COLO668 (cell line): ENCODE measurements at regions not wholly inside any gene's neighbourhood (a gene's known extent, or its start where the extent isn't known, plus 50 kb on each side); places are given as distances from the start of the nearest gene placed in this dataset.

Source experiments
- DNase-seq: peaks from one replicate; lab custom pipeline; 2025; ENCODE audit not compliant: unreplicated experiment; lab: John Stamatoyannopoulos, UW

DNA sequence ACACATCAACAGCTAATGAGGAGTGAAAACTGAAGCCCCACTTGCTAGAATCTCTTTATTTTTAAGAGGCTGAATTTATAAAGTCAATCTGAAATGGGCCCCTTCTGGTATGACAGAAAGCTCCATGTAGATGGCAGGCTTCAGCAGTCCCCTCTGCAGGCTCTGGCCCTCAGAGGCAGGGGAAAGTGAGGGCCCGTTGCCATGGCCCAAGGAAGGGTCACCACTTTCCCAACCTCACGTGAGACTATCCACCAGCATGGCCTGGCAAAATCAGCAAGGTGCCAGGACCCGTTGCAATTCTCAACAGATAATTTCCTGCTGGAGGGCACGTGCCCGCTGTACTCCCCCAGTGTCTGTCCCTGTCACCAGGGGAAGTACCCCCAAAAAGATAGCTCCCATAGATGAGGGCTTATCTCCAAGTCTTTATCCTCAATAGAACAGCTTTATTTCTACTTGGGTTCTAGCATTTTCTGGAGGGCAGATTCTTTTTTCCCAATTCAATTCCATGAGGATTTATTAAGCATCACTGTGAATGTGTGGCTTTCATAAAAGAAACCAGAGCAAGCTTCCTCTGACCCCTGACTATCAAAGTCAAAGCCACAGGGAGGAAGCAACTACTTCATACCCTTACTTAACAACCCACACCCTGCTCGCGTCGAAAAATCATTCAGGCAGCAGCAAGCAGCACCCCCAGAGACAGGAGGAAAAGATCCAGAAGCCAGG lies 85.4 kb upstream of the FSTL4 start:
- no peak for DNase-seq

DNA sequence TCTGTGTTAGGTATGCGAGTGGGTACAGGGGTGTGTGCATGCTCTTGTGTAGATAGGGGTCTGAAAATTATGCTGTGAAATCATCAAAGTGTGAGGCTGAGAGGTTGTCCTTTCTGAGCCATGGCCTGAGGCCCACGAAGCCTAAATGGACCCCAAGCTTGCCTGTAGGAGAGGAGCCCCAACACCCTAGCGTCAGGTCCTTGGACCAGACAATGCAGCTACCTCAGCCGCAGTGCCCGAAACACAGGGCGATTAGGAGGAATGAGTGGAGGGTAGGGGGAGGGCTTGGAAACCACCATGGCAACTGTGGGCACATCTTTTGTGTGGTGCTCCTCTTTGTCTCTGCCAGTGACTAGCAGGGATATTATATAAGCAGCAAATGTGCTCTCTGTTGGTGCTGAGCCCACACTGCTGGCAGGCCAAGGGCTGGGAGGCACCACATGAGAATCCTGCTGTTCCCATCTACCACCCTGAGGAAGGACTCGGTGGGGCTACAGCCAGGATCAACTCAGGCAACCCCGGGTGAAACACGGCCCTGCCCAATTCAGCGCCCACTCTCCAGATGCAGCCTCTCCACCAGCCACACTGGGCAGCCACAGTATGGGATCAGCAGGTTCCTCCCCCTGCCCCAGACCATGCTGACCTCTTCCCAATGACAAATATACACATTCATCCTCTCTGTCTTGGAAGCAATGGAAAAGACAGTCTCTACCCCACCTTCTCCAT lies 84.6 kb upstream of the FSTL4 start:
- no peak for DNase-seq

DNA sequence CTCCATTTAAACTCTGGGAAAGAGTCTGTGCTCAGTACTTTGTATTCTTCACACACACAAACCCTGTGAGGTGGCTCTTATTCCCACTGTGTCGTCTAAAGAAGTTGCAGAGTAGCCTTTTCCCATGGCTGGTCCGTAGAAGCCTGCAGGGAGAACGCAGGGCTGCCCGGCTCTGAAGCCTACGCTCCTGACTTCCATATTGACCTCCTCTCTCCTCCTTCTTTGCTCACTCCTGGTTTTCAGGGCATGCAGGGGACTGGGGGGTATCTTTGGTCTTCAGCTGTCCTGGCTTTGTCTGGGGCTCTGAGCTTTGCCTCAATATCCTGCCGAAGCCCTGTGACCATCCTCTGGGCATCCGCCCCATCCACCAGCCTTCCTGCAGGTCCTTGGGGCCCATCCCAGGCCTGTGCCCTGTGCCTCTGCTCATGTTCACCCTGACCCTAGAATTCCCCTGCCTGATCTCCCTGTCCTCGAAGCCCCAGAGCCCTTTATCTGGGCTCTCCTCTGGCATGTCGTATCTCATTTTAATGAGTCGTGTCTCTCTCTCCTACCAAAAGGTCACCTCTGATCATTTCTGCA lies 83.8 kb upstream of the FSTL4 start:
- DNase-seq, result no peak

DNA sequence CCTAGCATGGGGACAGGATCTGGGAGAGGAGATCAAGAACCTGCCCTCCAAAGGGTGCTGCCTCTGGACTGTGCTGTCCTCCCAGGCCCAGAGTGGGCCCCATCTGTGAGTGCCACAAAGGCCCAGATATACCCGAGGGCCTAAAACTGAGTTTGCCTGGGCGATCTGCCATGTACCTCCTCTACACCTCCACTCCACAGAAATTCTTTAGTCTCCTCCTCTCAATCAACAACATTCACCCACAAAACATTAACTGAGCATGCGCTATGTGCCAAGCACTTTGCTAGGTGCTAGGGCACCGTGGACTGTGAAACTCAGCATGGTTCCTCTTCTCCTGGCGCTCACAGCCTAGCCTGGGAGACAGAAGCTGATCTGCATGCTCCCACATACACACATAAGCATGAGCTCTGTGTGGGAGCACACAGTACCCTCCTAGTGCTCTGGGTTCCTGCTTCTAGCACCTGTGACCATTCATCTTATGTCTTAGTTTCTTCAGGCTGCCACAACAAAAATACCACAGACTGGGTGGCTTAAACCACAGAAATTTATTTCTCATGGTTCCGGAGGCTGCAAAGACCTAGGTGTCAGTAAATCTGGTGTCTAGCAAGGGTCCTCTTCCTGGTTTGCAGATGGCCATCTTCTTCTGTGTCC lies 82.0 kb upstream of the FSTL4 start:
- no peak for DNase-seq

DNA sequence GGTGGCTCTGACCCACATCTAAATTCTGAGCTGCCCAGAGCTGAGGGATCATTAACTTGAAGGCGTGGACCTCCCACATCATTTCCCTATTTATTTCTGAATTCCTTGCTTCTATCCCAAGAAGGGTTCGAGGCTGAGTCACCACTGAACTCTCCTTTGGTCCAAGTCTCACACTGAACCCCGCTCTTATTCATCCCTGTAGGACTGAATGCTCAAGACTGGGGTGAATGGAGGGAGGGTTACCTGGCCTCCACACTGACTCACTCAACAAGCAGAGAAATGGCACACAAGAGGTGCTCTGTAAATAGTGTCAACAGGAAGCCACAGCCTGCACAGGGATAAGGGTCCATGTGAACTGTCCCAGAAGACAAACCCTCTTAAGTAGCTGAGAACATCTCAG lies 79.1 kb upstream of the FSTL4 start:
- DNase-seq, result no peak

DNA sequence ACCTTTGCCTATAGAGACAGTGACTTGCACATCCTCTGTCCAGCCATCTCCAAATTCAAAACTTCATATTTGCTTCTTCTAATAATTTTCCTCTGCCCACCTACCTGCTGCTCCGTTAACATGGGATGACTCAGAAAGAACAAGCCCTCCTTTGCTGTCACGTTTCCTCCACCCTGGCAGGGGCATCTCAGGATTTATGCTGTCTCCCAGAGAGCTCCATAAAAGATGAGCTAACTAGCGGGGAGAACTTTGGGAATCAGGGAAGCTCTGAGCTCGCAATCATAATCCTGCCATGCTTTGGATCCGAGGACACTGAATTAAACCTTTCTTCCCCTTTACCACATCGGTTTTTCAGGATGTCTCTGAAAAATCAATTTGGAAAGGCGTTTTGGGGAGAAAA lies 78.4 kb upstream of the FSTL4 start:
- no peak for DNase-seq

DNA sequence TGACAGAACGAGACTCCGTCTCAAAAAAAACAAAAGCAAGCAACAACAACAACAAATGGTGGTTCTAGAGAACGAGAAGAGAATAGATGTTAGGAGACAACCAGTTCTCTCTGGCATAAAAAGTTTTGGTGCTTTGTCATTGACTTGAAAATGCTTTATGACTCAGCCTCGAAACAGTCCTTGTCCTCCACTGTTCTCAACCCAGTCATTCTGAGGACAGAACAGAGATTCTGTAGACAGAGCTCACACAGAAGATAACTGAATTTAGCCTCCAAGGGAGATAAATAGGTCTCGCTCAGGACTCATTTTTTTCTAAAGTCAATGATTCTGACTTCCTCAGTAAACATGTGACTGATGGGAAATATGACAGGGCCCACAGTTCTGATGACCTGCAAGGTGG lies 76.0 kb upstream of the FSTL4 start:
- no peak for DNase-seq

DNA sequence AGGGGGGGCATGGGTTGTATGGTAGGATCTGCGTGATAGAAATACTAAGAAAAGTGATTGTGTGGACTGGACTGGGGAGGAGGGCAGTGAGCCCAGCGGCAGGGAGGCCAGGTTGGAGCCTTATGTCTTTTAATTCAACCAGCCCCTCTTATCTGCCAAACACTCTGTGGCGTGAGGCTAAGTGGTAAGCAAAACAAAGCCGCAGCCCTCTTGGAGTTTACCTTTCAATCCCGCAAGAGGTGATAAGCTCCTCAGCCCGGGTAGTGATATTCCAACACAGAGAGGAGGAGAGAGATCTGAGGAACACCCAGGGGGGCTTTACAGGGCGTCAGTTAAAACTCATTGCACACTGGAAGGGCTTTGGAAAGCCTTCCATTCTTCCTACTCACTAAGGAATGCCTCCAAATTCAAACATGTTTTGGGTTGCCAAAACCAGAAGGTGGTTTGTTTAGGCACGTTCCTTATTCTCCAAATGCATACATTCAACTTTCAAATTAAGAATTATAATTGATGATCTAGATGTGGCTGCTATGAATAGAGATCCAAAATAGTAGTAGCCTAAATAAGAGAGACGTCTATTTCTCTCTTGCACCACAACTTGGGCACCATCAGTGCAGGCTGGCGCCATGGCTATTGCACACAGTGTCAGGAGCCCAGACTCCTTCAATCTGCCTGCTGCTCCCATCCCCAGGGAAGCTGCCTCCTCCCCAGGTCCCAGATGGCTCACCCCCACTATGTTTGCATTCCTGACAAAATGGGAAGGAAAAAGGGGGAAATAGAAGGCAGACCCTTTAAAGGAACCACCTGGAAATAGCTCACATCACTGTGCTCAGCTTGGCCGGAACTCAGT lies 75.1 kb upstream of the FSTL4 start:
- no peak for DNase-seq

DNA sequence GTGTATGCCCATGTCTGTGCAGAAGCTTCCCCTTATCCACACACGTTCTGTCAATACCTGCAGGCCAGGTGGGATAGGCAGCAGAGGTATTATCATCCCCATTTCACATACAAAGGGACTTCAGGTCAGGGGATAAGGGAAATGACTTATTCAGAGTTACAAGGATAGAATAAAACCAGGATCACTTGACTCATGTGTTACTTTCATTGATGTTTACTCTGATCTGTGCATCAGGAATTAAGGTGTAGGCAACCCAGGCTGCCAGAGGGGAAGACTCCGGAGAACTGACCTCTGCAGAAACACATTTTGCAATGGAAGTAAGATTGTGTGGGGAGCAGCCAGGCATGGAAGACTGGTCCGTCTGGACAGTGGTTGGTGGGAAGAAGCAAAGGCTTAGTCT lies 74.2 kb upstream of the FSTL4 start:
- no peak for DNase-seq

DNA sequence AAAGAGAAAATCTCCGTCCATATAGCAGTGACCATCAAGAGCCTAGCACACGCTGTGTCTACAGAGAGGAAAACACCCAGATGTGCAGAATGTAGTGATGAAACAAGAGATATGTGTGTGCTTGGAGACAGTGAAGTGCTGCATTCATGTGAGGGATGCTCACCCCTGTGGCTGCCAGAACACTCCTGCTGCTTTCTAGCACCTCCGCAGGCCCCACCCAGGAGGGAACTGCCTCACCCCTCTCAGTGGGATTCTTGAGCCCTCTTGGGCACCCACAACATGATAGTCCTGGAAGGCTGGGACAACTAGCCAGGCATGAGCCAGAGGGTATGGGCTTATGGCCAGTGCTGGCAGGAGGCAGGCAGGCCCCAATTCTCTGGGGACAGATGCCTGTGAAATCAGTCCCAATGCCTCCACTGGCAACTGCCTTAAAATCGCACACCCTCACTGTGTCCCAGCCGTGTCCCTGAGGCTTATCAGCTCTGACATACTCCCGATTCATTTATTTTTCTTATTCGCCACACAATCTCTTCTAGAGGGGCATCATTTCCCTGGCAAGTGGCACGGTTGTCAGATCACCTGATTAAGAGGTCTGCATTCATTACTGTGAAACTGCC lies 73.2 kb upstream of the FSTL4 start:
- DNase-seq, result no peak

DNA sequence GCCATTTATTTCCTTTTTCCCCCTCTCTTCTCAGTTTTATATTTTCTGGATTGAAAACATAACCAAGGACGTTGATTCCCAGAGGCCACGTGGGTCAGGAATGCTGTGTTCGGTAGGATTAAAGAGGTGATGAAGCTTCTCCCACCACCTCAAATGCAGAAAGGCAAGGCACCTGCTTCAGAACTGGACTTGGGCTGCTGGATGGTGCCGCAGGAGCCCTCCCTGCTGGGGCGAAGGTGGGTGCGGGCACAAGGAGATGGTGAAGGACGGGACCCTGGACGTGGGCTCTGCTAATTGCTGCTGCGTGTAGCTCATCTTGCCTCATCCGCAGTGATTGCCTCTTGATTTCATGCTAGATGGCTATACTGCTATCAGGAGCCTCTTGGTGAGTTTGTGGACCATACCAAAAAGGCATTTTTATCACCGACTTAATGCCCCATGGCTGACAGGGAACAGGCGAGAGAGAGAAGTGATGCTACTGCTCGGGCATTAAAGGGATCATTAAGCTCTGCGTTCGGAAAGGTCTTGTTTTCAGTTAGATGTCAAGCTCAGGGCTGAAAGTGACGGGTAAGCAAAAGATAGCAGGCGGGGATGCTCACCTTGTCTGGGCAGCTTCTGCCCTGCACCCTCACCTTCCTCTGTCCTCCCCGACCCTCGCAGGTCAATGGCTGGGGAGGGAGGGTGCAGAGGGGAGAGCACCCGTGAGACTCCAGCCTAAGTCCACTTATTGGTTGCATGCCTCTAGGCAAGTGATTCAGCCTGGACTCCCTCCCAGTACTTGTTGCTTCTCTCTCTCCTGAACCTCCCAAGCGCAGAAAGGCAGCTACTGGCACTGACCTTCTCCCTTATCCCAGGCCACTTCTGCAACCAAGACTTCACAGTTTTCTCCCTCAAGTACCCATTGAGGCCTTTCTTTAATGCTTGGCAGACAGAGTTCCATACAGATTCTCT lies 71.6 kb upstream of the FSTL4 start:
- no peak for DNase-seq

DNA sequence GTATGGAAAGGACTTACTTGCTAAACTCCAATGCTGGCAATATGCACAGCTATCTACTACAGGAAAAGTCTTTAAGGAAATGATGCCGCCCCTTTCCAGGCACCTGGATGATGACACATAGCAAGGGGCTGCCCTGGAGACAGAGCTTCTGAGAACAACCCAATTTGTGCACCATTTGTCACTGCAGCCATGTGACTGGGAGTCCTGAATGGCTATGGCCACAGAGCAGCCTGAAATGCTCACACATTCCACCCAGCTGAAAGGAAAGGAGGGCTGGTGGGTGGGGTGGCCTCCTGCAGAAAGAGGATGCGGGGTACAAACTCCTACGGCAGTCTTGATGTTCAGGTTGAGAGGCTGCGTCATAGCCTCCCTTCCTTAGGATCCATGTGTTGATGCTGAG lies 70.1 kb upstream of the FSTL4 start:
- no peak for DNase-seq

DNA sequence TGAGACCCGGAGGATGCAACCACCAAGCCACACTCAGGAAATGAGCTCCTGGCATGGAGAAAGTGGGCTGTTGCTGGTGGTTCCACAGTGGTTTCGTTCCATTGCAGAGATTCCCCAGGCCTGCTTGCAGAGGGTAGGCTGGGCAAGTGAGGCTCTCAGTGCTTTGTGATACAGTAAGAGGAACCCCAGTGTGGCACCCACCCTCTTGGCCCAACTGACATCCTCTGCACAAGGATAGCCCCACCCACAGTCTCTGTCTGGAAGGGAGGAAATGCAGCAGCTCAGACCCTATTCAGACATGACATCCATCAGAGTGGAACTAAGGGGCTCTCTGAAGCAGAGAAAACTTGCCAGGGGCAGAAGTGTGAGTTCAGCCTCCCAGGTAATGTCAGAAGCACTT lies 69.6 kb upstream of the FSTL4 start:
- no peak for DNase-seq

DNA sequence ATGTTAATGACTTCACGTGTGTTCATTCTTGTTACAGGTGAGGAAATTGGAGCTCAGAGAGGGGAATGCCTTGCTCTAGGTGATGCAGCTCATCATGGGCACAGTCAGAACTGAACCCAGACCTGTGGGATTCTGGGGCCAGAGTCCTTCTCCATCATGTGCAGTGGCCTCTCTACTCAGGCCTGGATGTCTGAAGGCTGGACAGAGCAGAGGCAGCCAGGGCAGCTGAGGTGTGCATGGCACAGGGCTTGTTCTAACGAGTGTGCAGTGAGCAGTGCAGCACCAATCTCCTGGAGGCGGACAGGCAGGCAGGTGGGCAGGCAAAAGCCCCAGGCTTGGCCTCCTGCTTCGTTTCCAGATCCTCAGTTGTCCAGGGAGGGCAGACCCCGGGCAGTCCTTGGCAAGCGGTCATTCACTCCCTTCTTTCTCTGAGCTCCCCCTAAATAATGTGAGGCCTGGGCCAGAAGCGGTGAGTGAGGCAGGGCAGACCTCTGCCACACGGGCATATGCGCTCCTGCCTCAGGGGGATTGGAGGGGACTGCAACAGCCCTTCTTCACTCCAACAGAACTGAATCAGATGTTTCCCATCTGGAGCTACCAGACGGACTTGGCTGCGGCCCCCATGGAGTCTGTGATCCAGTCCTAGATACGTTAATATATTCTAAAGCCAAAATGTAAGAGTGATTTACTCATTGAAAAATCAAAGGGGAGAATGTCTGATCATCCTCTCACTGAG lies 68.7 kb upstream of the FSTL4 start:
- no peak for DNase-seq

DNA sequence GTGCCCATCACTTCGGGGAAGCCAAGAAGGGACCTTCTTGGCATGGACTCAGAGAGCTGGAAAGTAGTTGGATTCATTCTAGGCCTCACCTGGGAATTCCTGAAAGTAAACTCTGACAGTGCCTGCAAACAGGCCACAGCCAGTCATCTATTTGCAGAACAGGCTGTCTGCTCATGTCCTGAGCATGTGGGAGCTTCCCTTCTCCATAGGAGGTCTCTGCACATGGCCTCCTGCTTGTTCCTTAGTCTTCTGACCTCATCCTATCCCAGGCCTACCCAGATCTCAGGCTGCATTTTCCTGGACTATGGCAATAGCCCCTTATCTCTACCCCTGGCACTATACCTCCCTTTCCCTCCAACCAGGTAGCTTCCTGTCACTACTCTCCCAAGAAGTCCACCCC lies 67.2 kb upstream of the FSTL4 start:
- no peak for DNase-seq

DNA sequence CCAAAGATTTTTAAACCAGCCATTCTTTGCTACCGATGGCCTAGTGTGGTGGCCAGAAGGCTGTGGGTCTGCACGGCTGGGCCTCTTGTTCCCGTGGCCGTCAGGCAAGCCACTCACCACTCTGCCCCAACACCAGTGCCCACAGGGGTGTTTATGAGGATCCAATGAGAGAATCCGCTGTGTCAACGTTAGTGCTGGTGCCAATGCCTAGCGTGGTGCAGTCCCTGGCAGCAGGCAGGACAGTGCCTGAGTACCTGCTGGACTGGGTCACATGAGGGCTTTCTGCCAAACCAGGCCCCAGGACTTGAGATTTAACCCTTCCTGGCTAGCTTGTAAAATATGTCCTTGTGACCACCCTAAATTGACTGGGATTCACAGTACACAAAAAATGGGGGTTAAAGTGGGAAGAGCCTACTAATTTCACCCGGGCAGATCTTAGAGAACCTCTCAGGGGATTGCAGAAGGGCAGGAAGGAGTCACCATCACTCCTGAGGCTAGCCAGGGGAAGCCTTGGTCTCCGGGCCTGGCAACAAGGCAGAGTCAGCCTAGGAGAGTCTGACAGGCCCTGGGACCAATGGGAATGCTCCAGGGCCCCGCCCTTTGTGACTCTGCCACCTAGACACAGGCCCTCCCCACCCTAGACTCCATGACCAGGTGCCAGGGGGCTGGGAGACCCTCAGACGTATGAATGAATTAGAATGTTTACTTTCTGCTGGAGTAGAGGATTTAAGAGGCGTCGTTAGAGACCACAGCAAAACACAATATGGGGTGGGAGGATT lies 63.2 kb upstream of the FSTL4 start:
- DNase-seq, result no peak

DNA sequence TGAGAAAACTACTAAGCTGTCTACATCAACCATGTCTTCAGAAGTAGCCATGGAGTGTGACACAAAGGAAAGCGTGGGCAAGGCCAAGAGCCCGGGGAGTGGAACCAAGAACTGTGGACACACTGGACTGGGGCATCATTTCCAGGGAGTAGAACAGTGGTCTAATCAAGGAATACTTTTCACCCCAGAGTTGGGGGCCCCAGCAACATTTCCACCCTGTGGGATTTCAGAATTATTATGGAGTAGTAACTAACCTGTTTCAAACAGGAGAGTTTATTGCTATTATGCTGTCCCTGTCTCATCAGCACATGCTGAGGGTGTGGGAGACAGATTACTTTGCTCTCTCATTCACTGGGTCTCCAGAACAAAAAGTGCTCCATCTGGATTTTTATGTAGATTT lies 58.0 kb upstream of the FSTL4 start:
- no peak for DNase-seq

DNA sequence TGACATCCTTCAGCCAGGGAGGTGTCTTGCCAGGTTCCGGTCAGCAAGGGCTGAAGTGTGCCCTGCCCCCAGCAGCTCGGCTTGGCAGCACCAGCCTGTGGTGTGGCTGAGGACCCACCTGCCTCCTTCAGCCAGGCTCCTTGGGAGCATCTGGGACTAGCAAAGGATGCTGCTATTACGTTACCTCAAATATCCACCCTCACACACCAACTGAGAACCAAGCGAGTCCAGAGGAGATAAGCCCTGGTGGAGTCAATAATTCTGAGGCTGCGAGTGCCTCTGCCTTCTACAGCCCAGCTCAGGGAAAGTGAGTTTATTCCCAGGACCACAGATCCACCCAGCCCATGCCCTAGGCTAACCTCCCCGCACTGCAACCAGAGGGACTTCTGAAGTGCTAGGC lies 57.1 kb upstream of the FSTL4 start:
- no peak for DNase-seq
